CD4-positive, alpha-beta T cell treated with Interleukin-15 for 4 hours (primary cell): ENCODE measurements at regions not wholly inside any gene's neighbourhood (a gene's known extent, or its start where the extent isn't known, plus 50 kb on each side); places are given as distances from the start of the nearest gene placed in this dataset.

Experiments
- DNase-seq: peaks from one replicate; pipeline ENCODE4 v3.0.0-alpha.2; 2020; ENCODE audit warnings: low spot score

DNA sequence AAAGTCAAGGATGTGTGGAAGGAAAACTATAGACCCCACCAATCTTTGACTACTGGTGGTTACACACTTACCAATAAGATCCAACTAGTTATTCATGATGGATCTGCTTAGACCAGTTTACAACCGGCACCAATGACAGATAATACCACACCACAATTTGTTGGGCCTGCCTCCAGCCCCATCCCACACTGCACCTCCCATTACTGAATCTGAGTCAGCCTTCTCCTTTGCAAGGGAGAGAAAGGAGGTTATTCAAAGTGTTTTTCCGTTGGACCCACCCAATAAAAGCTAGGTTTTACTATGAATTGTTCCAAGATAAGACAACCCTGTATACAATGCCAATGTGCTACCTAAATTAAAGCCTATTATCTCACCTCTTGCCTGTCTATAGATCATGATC, 453.5 kb downstream of the MTRR start:
- no peak for DNase-seq

DNA sequence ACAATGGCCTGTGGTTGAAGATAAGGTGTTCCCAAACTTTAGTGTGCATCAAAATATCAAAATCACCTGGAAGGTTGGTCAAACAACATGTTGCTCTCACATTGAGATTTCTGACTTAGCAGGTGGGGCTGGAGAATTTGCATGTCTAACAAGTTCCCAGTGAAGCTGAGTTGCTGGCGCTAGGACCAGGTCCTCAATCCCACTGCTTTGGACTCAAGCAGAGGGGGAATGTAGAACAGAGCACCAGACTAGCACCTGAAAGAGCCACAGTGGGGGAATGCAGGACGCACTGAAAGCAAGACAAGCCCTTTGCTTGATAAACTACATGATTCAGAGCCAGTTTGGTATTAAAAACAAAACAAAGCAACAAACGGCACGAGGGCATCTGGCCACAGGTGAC, 458.1 kb downstream of the MTRR start:
- no peak for DNase-seq

DNA sequence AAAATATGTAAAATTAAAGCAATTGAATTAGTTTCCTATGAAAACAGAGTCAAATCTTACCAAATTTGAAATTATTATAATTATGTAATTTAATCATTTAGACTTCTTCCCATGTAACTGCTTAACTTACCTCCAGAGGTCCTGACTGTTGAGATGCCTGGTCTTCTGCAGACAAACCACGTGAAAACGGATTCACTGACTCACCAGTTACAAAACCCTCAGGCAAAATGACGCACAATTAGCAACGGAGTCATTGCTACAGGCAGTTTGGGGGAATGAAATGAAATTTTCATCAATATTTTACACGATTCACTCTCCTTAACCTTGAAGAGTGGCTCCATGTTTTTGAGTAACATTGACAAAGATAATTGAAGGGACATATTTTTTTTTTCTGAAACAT, 460.8 kb downstream of the MTRR start:
- DNase-seq = no peak

DNA sequence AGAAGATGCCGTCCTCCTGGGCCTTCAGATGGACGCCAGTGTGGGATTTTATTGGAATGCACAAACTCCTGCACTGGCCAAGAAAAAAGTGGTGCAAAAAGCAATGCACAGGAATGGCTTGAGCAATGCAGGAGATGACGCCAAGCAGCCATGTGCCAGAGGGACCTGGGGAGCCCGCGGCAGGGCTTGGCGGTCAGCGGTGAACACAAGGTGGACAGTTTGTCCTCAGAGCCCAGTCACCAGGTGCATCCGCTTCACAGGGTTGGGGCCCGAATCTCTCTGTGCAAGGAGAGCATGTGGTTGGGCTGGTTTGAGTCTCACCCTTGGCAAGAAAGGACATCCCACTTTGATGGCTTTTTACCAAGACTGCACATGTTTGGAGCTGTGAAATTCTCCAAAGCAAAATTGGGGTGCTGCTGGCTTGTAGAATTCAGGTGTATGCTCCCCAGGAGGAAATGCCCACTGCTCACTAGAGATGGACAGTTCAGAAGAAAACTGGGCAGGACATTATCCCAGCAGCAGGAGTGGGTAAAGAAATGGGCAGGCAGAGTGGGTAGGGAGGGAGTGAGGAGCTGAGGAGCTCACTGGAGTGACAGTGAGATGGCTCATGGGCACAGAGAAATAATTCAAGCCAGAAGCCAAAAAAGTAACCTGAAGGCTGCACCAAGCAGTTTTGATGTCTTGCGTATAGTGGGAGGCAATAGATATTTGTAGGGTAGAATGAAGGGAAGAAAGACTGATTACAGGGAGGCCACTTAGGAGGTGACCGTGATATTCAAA, 463.9 kb downstream of the MTRR start:
- DNase-seq = no peak

GRCh38 chr5:8333485-8333884, 464.5 kb downstream of the MTRR start:
- DNase-seq = no peak

DNA sequence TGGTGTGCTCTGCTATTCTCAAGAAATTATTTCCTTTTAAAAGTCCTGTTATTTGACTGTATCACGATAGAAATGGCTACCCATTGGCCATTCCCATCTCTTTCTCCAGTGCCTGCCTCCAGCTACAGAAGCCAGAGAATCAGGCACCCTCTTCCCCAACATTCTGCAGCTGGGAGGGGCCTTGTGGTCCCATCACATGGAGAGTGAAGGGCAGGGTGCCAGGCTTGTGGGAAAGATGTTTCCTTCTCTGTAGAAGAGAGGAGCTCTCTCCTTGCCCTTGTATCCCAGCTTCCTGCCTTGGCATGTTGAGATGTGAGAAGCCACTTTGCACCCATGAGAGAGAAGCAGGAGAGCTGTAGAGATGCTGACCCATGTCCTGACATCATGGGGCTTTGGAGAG, 465.0 kb downstream of the MTRR start:
- no peak for DNase-seq

GRCh38 chr5:8340261-8340660, 471.3 kb downstream of the MTRR start:
- no peak for DNase-seq

GRCh38 chr5:8340739-8341344, 471.9 kb downstream of the MTRR start:
- no peak for DNase-seq

- no peak for DNase-seq
Measured at GRCh38 chr5:8341406-8341805, 472.5 kb downstream of the MTRR start.

GRCh38 chr5:8347984-8348383, 479.0 kb downstream of the MTRR start:
- DNase-seq = no peak

DNA sequence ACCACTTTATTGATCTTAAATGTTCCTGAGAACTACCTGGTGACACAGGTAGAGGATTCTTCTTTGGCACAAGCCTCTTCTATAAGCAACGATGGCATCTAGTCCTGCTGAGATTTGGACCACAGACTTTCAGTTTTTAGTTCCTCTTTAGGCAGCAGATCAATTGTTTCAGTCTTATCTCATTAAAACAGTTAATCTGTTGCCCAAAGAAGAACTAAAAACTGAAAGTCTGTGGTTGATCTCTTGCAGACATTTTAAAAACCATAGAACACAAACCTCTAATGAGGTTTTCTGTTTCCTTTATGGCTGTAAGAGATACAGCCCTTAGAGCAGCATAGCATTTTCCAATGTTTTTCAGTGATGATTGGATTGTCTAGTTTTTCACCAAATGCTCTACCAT, 480.9 kb downstream of the MTRR start:
- DNase-seq = no peak

- no peak for DNase-seq
Measured at GRCh38 chr5:8350644-8351339, 481.8 kb downstream of the MTRR start.

GRCh38 chr5:8355981-8356380, 487.0 kb downstream of the MTRR start:
- DNase-seq = no peak

- DNase-seq = no peak
Measured at GRCh38 chr5:8360012-8360411, 491.1 kb downstream of the MTRR start.

GRCh38 chr5:8362495-8362894, 493.5 kb downstream of the MTRR start:
- DNase-seq = no peak

DNA sequence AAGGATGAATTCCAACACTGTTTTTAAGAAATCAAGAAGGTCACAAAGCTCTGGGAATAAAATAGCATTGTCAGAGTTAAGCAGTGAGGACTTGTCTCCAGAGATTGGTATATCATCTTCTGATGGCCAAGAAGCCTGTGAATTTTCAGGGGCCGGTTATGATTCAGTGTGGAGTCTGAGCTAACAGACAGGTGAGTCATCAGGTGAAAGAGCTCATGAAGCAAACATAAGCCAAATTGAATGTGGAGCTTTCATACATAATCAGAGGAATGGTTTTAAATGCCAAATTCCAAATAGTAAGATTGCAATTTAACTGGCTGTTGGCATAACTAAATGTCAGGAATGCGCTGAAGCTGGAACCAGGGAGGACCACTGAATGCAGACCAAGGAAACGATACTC, 494.2 kb downstream of the MTRR start:
- no peak for DNase-seq

DNA sequence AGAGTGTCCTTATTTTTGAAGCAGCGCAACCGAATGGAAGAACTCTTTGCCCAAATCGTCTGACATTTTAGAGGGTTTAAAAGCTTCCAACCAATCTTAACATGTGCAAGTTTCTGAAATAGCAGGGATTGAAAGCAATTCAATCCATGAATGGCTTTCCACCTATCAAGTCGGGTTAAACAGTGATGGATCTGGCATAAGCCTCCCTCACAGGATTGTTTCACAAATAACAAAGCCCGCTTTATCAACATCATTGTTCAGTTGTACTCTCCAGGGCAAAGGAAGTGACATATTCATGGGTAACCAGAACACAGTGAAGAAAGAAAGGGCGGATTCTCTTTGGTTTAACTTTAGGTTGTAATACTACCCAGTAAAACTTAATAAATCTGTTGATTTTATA, 497.3 kb downstream of the MTRR start:
- DNase-seq = no peak

- no peak for DNase-seq
Measured at GRCh38 chr5:8376478-8376877, 507.5 kb downstream of the MTRR start.

- no peak for DNase-seq
Measured at GRCh38 chr5:8381972-8382371, 513.0 kb downstream of the MTRR start.

DNA sequence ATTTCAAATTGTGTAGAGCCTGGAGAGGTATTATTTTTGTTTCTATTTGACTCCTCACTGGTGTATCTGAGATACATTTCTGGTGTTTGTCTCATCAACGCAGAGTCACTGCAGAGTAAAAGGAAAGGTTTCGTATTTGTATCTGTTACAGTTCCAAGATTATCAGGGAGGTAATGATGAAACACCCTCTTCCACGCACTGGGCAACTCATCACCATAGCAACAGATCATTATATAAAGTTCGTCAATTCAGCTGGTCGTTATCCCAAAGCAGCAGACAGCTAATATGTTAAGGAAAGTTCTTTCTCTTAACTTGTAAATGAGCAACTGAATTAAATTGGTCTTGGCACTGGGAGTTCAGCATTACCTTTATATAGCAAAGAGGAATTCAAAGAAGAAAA, 513.5 kb downstream of the MTRR start:
- DNase-seq = no peak

- no peak for DNase-seq
Measured at GRCh38 chr5:8383616-8384015, 514.7 kb downstream of the MTRR start.

- DNase-seq = no peak
Measured at GRCh38 chr5:8386719-8387288, 517.9 kb downstream of the MTRR start.

GRCh38 chr5:8391911-8392310, 523.0 kb downstream of the MTRR start:
- no peak for DNase-seq
